GM19099 (cell line): ENCODE measurements at regions not wholly inside any gene's neighbourhood (a gene's known extent, or its start where the extent isn't known, plus 50 kb on each side); places are given as distances from the start of the nearest gene placed in this dataset.

Source experiments
- POLR2A ChIP-seq: IDR thresholded peaks from 3 replicates; pipeline ENCODE4 v1.6.1; 2011; ENCODE audit warnings: low read depth; ENCODE audit not compliant: insufficient read length; ENCODE audit errors: extremely low read depth

GRCh38 chr5:165227515-165227914 is 1722.1 kb downstream of the MAT2B start:
- no peak for TF ChIP-seq POLR2A

GRCh38 chr5:165228184-165228583 is 1722.8 kb downstream of the MAT2B start:
- no peak for TF ChIP-seq POLR2A

GRCh38 chr5:165231821-165232508 is 1726.5 kb downstream of the MAT2B start:
- no peak for TF ChIP-seq POLR2A

GRCh38 chr5:165232509-165233028 is 1727.2 kb downstream of the MAT2B start:
- no peak for TF ChIP-seq POLR2A

- no peak for TF ChIP-seq POLR2A
Measured at GRCh38 chr5:165241811-165242210, 1736.4 kb downstream of the MAT2B start.

GRCh38 chr5:165242646-165243045 is 1737.2 kb downstream of the MAT2B start:
- no peak for TF ChIP-seq POLR2A

GRCh38 chr5:165244407-165244806 is 1739.0 kb downstream of the MAT2B start:
- TF ChIP-seq POLR2A = no peak

GRCh38 chr5:165258197-165258771 is 1752.9 kb downstream of the MAT2B start:
- TF ChIP-seq POLR2A = no peak

GRCh38 chr5:165260426-165260825 is 1755.0 kb downstream of the MAT2B start:
- TF ChIP-seq POLR2A = no peak

GRCh38 chr5:165263536-165263935 is 1758.1 kb downstream of the MAT2B start:
- TF ChIP-seq POLR2A = no peak

- no peak for TF ChIP-seq POLR2A
Measured at GRCh38 chr5:165266939-165267338, 1761.5 kb downstream of the MAT2B start.

GRCh38 chr5:165272436-165272835 is 1767.0 kb downstream of the MAT2B start:
- no peak for TF ChIP-seq POLR2A

- no peak for TF ChIP-seq POLR2A
Measured at GRCh38 chr5:165277661-165278060, 1772.2 kb downstream of the MAT2B start.

GRCh38 chr5:165282491-165282890 is 1777.1 kb downstream of the MAT2B start:
- no peak for TF ChIP-seq POLR2A

GRCh38 chr5:165286692-165287091 is 1781.3 kb downstream of the MAT2B start:
- no peak for TF ChIP-seq POLR2A

GRCh38 chr5:165290535-165290934 is 1785.1 kb downstream of the MAT2B start:
- no peak for TF ChIP-seq POLR2A

- TF ChIP-seq POLR2A = no peak
Measured at GRCh38 chr5:165296401-165297130, 1791.1 kb downstream of the MAT2B start.
